Activated naive CD4-positive, alpha-beta T cell treated with anti-CD3 and anti-CD28 coated beads for 36 hours (primary cell): ENCODE measurements at regions not wholly inside any gene's neighbourhood (a gene's known extent, or its start where the extent isn't known, plus 50 kb on each side); places are given as distances from the start of the nearest gene placed in this dataset.
A peak's percentile ranks its signal among the peaks of the same experiment; 100 is the strongest.

ENCODE experiments used
- CTCF ChIA-PET: fragments of 350-600 bp; sonication (Branson Sonifier 250); formaldehyde crosslinking; loops from one replicate; lab custom pipeline; 2021; ENCODE audit warnings: antibody characterized with exemption; lab: Charles Lee
- DNase-seq: peaks from one replicate; pipeline ENCODE4 v3.0.0-alpha.2; 2020
- H3K27ac Mint-ChIP-seq: one replicate; pipeline ENCODE4 v1.8.0; 2021; ENCODE audit warnings: mild to moderate bottlenecking, mixed read lengths
- H3K27me3 Mint-ChIP-seq: one replicate; pipeline ENCODE4 v1.8.0; 2021; ENCODE audit warnings: low read depth, mixed read lengths
- H3K36me3 Mint-ChIP-seq: one replicate; pipeline ENCODE4 v1.8.0; 2021; ENCODE audit warnings: low read depth, mixed read lengths
- H3K4me1 Mint-ChIP-seq: one replicate; pipeline ENCODE4 v1.8.0; 2021; ENCODE audit warnings: low read depth, mixed read lengths
- H3K4me3 Mint-ChIP-seq: one replicate; pipeline ENCODE4 v1.8.0; 2021; ENCODE audit warnings: mild to moderate bottlenecking, moderate library complexity, mixed read lengths
- H3K9me3 Mint-ChIP-seq: one replicate; pipeline ENCODE4 v1.8.0; 2021; ENCODE audit warnings: mixed read lengths
- intact Hi-C: fragments of 100-400 bp; cut with micrococcal nuclease; formaldehyde crosslinking; loops from one replicate; pipeline ENCODE4 v1.15.1; 2023

GRCh38 chr6:41454189-41454789 lies 91.9 kb upstream of the FOXP4 start:
- CTCF ChIA-PET: interaction anchor here (1.8 kb wide), 1 partner anchor 29 kb away, joined by 5 read pairs; no protein-coding TSS in a partner anchor
- peaks cover 2% of the 10 kb centered on the region for H3K27me3 Mint-ChIP-seq
- DNase-seq: no peak
- no peak overlapping the region for H3K4me3 Mint-ChIP-seq
- no peaks in the 10 kb centered on the region for H3K36me3 Mint-ChIP-seq
- no peaks in the 10 kb centered on the region for H3K4me1 Mint-ChIP-seq
- H3K27ac Mint-ChIP-seq: no peak overlapping the region
- no peaks in the 10 kb centered on the region for H3K9me3 Mint-ChIP-seq
- intact Hi-C loops: no loop called here

GRCh38 chr6:41455410-41455809 lies 90.8 kb upstream of the FOXP4 start:
- CTCF ChIA-PET: interaction anchor here (1.8 kb wide), 1 partner anchor 31 kb away, joined by 5 read pairs; no protein-coding TSS in a partner anchor
- no peaks in the 10 kb centered on the region for H3K9me3 Mint-ChIP-seq
- DNase-seq: no peak
- intact Hi-C loops: no loop called here
- H3K27ac Mint-ChIP-seq: no peak overlapping the region
- no peaks in the 10 kb centered on the region for H3K4me1 Mint-ChIP-seq
- H3K36me3 Mint-ChIP-seq: no peaks in the 10 kb centered on the region
- H3K27me3 Mint-ChIP-seq: peaks cover 3% of the 10 kb centered on the region
- H3K4me3 Mint-ChIP-seq: no peak overlapping the region

GRCh38 chr6:41455818-41456217 lies 90.4 kb upstream of the FOXP4 start:
- no peak overlapping the region for H3K27ac Mint-ChIP-seq

GRCh38 chr6:41457303-41457670 lies 88.9 kb upstream of the FOXP4 start:
- Mint-ChIP-seq H3K4me3 (no peak overlapping the region), H3K27ac (no peak overlapping the region), H3K27me3 (peaks cover 7% of the 10 kb centered on the region), H3K4me1 (no peaks in the 10 kb centered on the region), H3K9me3 (no peaks in the 10 kb centered on the region), H3K36me3 (no peaks in the 10 kb centered on the region)
- intact Hi-C loops: loop anchor here (2.0 kb wide), 1 partner anchor 88 kb away; no protein-coding TSS in a partner anchor
- DNase-seq: no peak
- CTCF ChIA-PET: interaction anchor here (0.6 kb wide), 1 partner anchor 15 kb away, joined by 5 read pairs; no protein-coding TSS in a partner anchor

More at GRCh38 chr6:41455818-41456217, 90.4 kb upstream of the FOXP4 start:
- DNase-seq: no peak
- intact Hi-C loops: loop anchor here (1.0 to 2.0 kb wide), 2 partner anchors 32 to 87 kb away; no protein-coding TSS in a partner anchor
- H3K27me3 Mint-ChIP-seq: peaks cover 4% of the 10 kb centered on the region
- no peaks in the 10 kb centered on the region for H3K36me3 Mint-ChIP-seq
- CTCF ChIA-PET: interaction anchor here (1.8 kb wide), 1 partner anchor 31 kb away, joined by 5 read pairs; no protein-coding TSS in a partner anchor
- no peak overlapping the region for H3K4me3 Mint-ChIP-seq
- no peaks in the 10 kb centered on the region for H3K9me3 Mint-ChIP-seq
- no peaks in the 10 kb centered on the region for H3K4me1 Mint-ChIP-seq

GRCh38 chr6:41459738-41460137 lies 86.4 kb upstream of the FOXP4 start:
- no peak for DNase-seq
- intact Hi-C loops: no loop called here
- Mint-ChIP-seq H3K27ac (no peak overlapping the region), H3K27me3 (peaks cover 17% of the 10 kb centered on the region), H3K36me3 (no peaks in the 10 kb centered on the region), H3K4me3 (no peak overlapping the region), H3K9me3 (no peaks in the 10 kb centered on the region), H3K4me1 (no peaks in the 10 kb centered on the region)
- CTCF ChIA-PET: interaction anchor here (1.5 kb wide), 1 partner anchor 36 kb away, joined by 4 read pairs; no protein-coding TSS in a partner anchor

- H3K27me3 Mint-ChIP-seq: peaks cover 24% of the 10 kb centered on the region
- intact Hi-C loops: no loop called here
Observed at GRCh38 chr6:41460742-41461336, 85.3 kb upstream of the FOXP4 start.

GRCh38 chr6:41462033-41462432 lies 84.1 kb upstream of the FOXP4 start:
- no peaks in the 10 kb centered on the region for H3K36me3 Mint-ChIP-seq
- H3K27ac Mint-ChIP-seq: no peak overlapping the region
- DNase-seq: no peak
- no peaks in the 10 kb centered on the region for H3K4me1 Mint-ChIP-seq
- CTCF ChIA-PET: interaction anchor here (0.8 to 1.7 kb wide), 4 partner anchors 14 to 93 kb away, joined by 3 to 5 read pairs (median 4); no protein-coding TSS in a partner anchor
- peaks cover 33% of the 10 kb centered on the region for H3K27me3 Mint-ChIP-seq
- H3K9me3 Mint-ChIP-seq: no peaks in the 10 kb centered on the region
- intact Hi-C loops: loop anchor here (2.0 kb wide), 1 partner anchor 221 kb away; no protein-coding TSS in a partner anchor
- H3K4me3 Mint-ChIP-seq: no peak overlapping the region

More at GRCh38 chr6:41460742-41461336, 85.3 kb upstream of the FOXP4 start:
- DNase-seq: no peak
- Mint-ChIP-seq H3K4me1 (no peaks in the 10 kb centered on the region), H3K27ac (no peak overlapping the region), H3K4me3 (no peak overlapping the region), H3K9me3 (no peaks in the 10 kb centered on the region), H3K36me3 (no peaks in the 10 kb centered on the region)
- CTCF ChIA-PET: interaction anchor here (1.2 to 1.5 kb wide), 2 partner anchors 25 to 37 kb away, joined by 3 to 4 read pairs; no protein-coding TSS in a partner anchor

GRCh38 chr6:41463062-41463930 lies 82.9 kb upstream of the FOXP4 start:
- Mint-ChIP-seq H3K36me3 (no peaks in the 10 kb centered on the region), H3K9me3 (no peaks in the 10 kb centered on the region), H3K4me1 (no peaks in the 10 kb centered on the region), H3K27me3 (peaks cover 34% of the 10 kb centered on the region), H3K4me3 (no peak overlapping the region), H3K27ac (no peak overlapping the region)
- DNase-seq: peak; percentile 53
- intact Hi-C loops: loop anchor here (1.0 to 2.0 kb wide), 3 partner anchors 98 to 220 kb away; no protein-coding TSS in a partner anchor
- CTCF ChIA-PET: interaction anchor here (0.6 to 1.7 kb wide), 4 partner anchors 42 to 128 kb away, joined by 3 to 4 read pairs (median 3); no protein-coding TSS in a partner anchor

GRCh38 chr6:41464019-41464418 lies 82.2 kb upstream of the FOXP4 start:
- DNase-seq: no peak
- CTCF ChIA-PET: interaction anchor here (0.6 kb wide), 1 partner anchor 89 kb away, joined by 3 read pairs; no protein-coding TSS in a partner anchor
- Mint-ChIP-seq H3K27ac (no peak overlapping the region), H3K4me1 (no peaks in the 10 kb centered on the region), H3K4me3 (no peak overlapping the region), H3K9me3 (no peaks in the 10 kb centered on the region), H3K36me3 (no peaks in the 10 kb centered on the region), H3K27me3 (peaks cover 37% of the 10 kb centered on the region)
- intact Hi-C loops: no loop called here

GRCh38 chr6:41464481-41464880 lies 81.7 kb upstream of the FOXP4 start:
- Mint-ChIP-seq H3K27me3 (peaks cover 40% of the 10 kb centered on the region), H3K4me3 (no peak overlapping the region), H3K36me3 (no peaks in the 10 kb centered on the region), H3K9me3 (no peaks in the 10 kb centered on the region), H3K27ac (no peak overlapping the region), H3K4me1 (no peaks in the 10 kb centered on the region)
- no peak for DNase-seq
- CTCF ChIA-PET: interaction anchor here (1.0 kb wide), 1 partner anchor 16 kb away, joined by 4 read pairs; no protein-coding TSS in a partner anchor
- intact Hi-C loops: no loop called here

- peaks cover 8% of the 10 kb centered on the region for H3K4me1 Mint-ChIP-seq
- H3K36me3 Mint-ChIP-seq: no peaks in the 10 kb centered on the region
- no peak overlapping the region for H3K27ac Mint-ChIP-seq
- intact Hi-C loops: no loop called here
- H3K9me3 Mint-ChIP-seq: no peaks in the 10 kb centered on the region
- DNase-seq: no peak
- peaks cover 53% of the 10 kb centered on the region for H3K27me3 Mint-ChIP-seq
- CTCF ChIA-PET: interaction anchor here (0.6 kb wide), 1 partner anchor 125 kb away, joined by 6 read pairs; no protein-coding TSS in a partner anchor
- no peak overlapping the region for H3K4me3 Mint-ChIP-seq
Observed at GRCh38 chr6:41466437-41466990, 79.7 kb upstream of the FOXP4 start.
